ENCODE measurements at regions not wholly inside any gene's neighbourhood (a gene's known extent, or its start where the extent isn't known, plus 50 kb on each side); places are given as distances from the start of the nearest gene placed in this dataset.

GRCh38 chr12:17342381-17342961 lies 736.5 kb upstream of the LMO3 start:
- Histone ChIP-seq H4K5ac (ENCODE audit: insufficient read length, low read depth, low read length) (no peak overlapping the region), H2BK5ac (ENCODE audit: insufficient read length, low read length) (no peak overlapping the region), H2BK15ac (ENCODE audit: low read depth, low read length) (no peak overlapping the region), H3K79me1 (ENCODE audit: insufficient read depth, low read depth, low read length, poor library complexity, severe bottlenecking) (no peaks in the 10 kb centered on the region), H3K14ac (ENCODE audit: insufficient read depth, low read length) (no peak overlapping the region), H2BK20ac (ENCODE audit: low read depth, low read length, poor library complexity, severe bottlenecking) (no peak overlapping the region), H4K20me1 (ENCODE audit: control insufficient read depth, insufficient read depth, insufficient read length) (no peaks in the 10 kb centered on the region), H3K18ac (ENCODE audit: insufficient read length, low read depth, low read length) (no peak overlapping the region), H2AK5ac (ENCODE audit: insufficient read length, low read length) (no peak overlapping the region), H3K23me2 (ENCODE audit: insufficient read length, low read depth, low read length, poor library complexity, severe bottlenecking) (no peaks in the 10 kb centered on the region), H2BK120ac (ENCODE audit: low read depth, low read length, poor library complexity, severe bottlenecking) (no peak overlapping the region), H3K4me1 (ENCODE audit: insufficient read depth, low read length) (no peaks in the 10 kb centered on the region), H3K4me2 (ENCODE audit: insufficient read depth, insufficient read length, low read length) (no peak overlapping the region), H3T11ph (ENCODE audit: low read length) (no peak overlapping the region), H2BK12ac (ENCODE audit: insufficient read length, low read depth, low read length) (no peak overlapping the region), H3K27ac (ENCODE audit: insufficient read length, low read depth, low read length) (no peak overlapping the region), H3K23ac (ENCODE audit: insufficient read length, low read depth, low read length) (no peak overlapping the region), H4K91ac (ENCODE audit: insufficient read length, low read depth, low read length) (no peak overlapping the region), H3K4ac (ENCODE audit: low read depth, low read length) (no peak overlapping the region), H3K27me3 (ENCODE audit: insufficient read depth, low read length) (no peaks in the 10 kb centered on the region), H3K56ac (ENCODE audit: insufficient read length, low read depth, low read length) (no peak overlapping the region), H3K9me3 (ENCODE audit: control insufficient read depth, low read depth, low read length) (no peaks in the 10 kb centered on the region), H2AFZ (ENCODE audit: low read length) (no peak overlapping the region), H3K79me2 (ENCODE audit: insufficient read depth, low read length) (no peaks in the 10 kb centered on the region), H4K8ac (replicated peaks; ENCODE audit: insufficient read length, low read depth, low read length) (no peak overlapping the region), H3K9ac (ENCODE audit: extremely low read depth, insufficient read length, low read length) (no peak overlapping the region)
- no peak overlapping the region for H3K27ac Mint-ChIP-seq
- peaks cover 0 to 3% of the 10 kb centered on the region in 2 experiments; a peak in 1 of 5 replicates for H3K9me3 Mint-ChIP-seq
- H3K36me3 Mint-ChIP-seq (ENCODE audit: insufficient read depth in 1 of 3, low read depth in 3 of 3), result no peaks in the 10 kb centered on the region
- no peaks in the 10 kb centered on the region for H3K27me3 Mint-ChIP-seq (ENCODE audit: low read depth)
- peaks cover 17% of the 10 kb centered on the region in 2 experiments for H3K4me1 Mint-ChIP-seq
- no CpG with 5 or more reads among the region's 1 CpG for WGBS (ENCODE audit: extremely low coverage, insufficient read length, low lambda C conversion rate)
- H3K4me3 Mint-ChIP-seq, result no peak overlapping the region
- DNase-seq, result no peak
- TF ChIP-seq CTCF (conservative IDR thresholded peaks at IDR 0.05), result no peak
